Endothelial cell (in vitro differentiated cells): ENCODE measurements at regions not wholly inside any gene's neighbourhood (a gene's known extent, or its start where the extent isn't known, plus 50 kb on each side); places are given as distances from the start of the nearest gene placed in this dataset.

Experiments used
- DNase-seq: peaks from one replicate; pipeline ENCODE4 v3.0.0; 2021; ENCODE audit warnings: low spot score
- H3K27ac Mint-ChIP-seq: one replicate; pipeline ENCODE4 v1.8.0; 2021; ENCODE audit warnings: mixed read lengths, inconsistent platforms; ENCODE audit not compliant: unreplicated experiment
- H3K27me3 Mint-ChIP-seq: one replicate; pipeline ENCODE4 v1.8.0; 2021; ENCODE audit warnings: mild to moderate bottlenecking, moderate library complexity, mixed read lengths, inconsistent platforms; ENCODE audit not compliant: unreplicated experiment
- H3K36me3 Mint-ChIP-seq: one replicate; pipeline ENCODE4 v1.8.0; 2021; ENCODE audit warnings: mild to moderate bottlenecking, low read depth, mixed read lengths, inconsistent platforms; ENCODE audit not compliant: unreplicated experiment
- H3K4me1 Mint-ChIP-seq: one replicate; pipeline ENCODE4 v1.8.0; 2021; ENCODE audit warnings: mild to moderate bottlenecking, mixed read lengths, inconsistent platforms; ENCODE audit not compliant: unreplicated experiment
- H3K4me3 Mint-ChIP-seq: one replicate; pipeline ENCODE4 v1.8.0; 2021; ENCODE audit warnings: mild to moderate bottlenecking, mixed read lengths, inconsistent platforms; ENCODE audit not compliant: unreplicated experiment
- H3K9me3 Mint-ChIP-seq: one replicate; pipeline ENCODE4 v1.8.0; 2021; ENCODE audit warnings: mixed read lengths, inconsistent platforms; ENCODE audit not compliant: unreplicated experiment
- TF ChIP-seq, protein P1 (sequence below): fragments of 200-600 bp; sonication (generic); IDR thresholded peaks from one replicate; pipeline ENCODE4 v1.5.0; 2021; ENCODE audit warnings: antibody characterized with exemption; ENCODE audit not compliant: unreplicated experiment

- no peak overlapping the region for H3K27ac Mint-ChIP-seq
- DNase-seq, result no peak
- TF ChIP-seq, protein P1, sequence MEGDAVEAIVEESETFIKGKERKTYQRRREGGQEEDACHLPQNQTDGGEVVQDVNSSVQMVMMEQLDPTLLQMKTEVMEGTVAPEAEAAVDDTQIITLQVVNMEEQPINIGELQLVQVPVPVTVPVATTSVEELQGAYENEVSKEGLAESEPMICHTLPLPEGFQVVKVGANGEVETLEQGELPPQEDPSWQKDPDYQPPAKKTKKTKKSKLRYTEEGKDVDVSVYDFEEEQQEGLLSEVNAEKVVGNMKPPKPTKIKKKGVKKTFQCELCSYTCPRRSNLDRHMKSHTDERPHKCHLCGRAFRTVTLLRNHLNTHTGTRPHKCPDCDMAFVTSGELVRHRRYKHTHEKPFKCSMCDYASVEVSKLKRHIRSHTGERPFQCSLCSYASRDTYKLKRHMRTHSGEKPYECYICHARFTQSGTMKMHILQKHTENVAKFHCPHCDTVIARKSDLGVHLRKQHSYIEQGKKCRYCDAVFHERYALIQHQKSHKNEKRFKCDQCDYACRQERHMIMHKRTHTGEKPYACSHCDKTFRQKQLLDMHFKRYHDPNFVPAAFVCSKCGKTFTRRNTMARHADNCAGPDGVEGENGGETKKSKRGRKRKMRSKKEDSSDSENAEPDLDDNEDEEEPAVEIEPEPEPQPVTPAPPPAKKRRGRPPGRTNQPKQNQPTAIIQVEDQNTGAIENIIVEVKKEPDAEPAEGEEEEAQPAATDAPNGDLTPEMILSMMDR, result no peak
- no peaks in the 10 kb centered on the region for H3K9me3 Mint-ChIP-seq
- H3K36me3 Mint-ChIP-seq, result no peaks in the 10 kb centered on the region
- no peak overlapping the region for H3K4me3 Mint-ChIP-seq
- H3K4me1 Mint-ChIP-seq, result peaks cover 4% of the 10 kb centered on the region
- H3K27me3 Mint-ChIP-seq, result no peaks in the 10 kb centered on the region
Measured at GRCh38 chr9:31388660-31389059, 995.8 kb upstream of the ACO1 start.

- H3K27ac Mint-ChIP-seq, result no peak overlapping the region
- H3K9me3 Mint-ChIP-seq, result no peaks in the 10 kb centered on the region
- H3K36me3 Mint-ChIP-seq, result no peaks in the 10 kb centered on the region
- TF ChIP-seq, protein P1, result no peak
- DNase-seq, result no peak
- H3K4me3 Mint-ChIP-seq, result no peak overlapping the region
- H3K4me1 Mint-ChIP-seq, result peaks cover 4% of the 10 kb centered on the region
- H3K27me3 Mint-ChIP-seq, result no peaks in the 10 kb centered on the region
Measured at GRCh38 chr9:31389075-31389474, 995.4 kb upstream of the ACO1 start.

DNA sequence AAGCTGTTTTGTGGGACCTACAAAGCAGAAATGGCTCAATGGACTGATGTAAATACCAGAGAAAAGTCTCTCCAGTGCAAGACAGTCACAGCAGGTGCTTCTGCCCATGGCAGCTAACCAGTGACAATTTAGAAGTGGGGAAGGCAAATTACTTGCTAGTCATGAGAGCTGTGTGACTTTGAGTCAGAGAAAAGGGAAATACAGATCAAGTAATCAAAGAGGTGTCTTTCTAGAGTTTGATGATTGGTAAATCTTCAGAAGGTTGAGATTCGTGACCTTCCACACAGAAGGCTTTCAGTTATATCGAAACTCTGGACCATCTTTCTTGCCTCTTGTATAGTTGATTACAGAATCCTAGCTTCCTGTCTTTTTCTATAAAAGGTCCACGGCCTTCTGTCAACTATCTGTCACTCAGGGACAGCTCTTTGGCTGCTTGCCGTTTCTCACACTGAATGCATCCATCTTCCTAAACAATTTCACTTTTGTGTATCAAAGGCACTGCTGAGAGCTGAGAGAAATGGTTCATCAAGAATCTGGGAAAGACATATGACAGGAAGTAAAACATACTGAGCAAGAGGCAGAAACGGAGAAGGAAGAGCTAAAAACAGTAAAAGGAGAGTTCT is 993.9 kb upstream of the ACO1 start:
- H3K9me3 Mint-ChIP-seq, result no peaks in the 10 kb centered on the region
- TF ChIP-seq, protein P1, result no peak
- H3K27me3 Mint-ChIP-seq, result no peaks in the 10 kb centered on the region
- no peaks in the 10 kb centered on the region for H3K36me3 Mint-ChIP-seq
- no peak overlapping the region for H3K27ac Mint-ChIP-seq
- H3K4me1 Mint-ChIP-seq, result peaks cover 4% of the 10 kb centered on the region
- no peak overlapping the region for H3K4me3 Mint-ChIP-seq
- no peak for DNase-seq

- Mint-ChIP-seq H3K9me3 (no peaks in the 10 kb centered on the region), H3K4me3 (no peak overlapping the region), H3K27ac (no peak overlapping the region), H3K36me3 (no peaks in the 10 kb centered on the region), H3K27me3 (no peaks in the 10 kb centered on the region), H3K4me1 (peaks cover 4% of the 10 kb centered on the region)
- TF ChIP-seq, protein P1, result no peak
- no peak for DNase-seq
Measured at GRCh38 chr9:31393240-31393639, 991.2 kb upstream of the ACO1 start.

DNA sequence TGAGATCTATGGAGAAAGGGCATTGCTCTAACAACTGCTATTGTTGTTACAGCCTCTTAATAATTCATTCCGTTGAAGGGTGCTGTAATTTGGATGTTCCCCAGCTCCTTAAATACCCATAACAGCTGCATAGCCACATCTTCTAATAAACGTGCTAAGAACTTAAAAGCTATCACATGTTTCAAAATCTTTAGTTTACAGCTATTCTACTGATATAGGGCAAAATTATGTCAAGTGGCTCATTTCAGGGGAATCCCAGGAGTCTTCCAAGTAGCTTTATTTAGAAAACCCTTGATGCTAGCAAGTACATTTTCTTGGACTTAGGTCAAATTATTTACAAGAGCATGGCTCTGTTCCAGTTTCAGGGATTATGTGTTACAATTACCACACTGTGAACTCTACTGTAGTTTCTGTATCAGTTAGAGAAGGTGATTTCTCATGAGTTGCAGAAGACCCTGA is 990.4 kb upstream of the ACO1 start:
- peaks cover 4% of the 10 kb centered on the region for H3K4me1 Mint-ChIP-seq
- no peak for DNase-seq
- H3K27me3 Mint-ChIP-seq, result no peaks in the 10 kb centered on the region
- no peak overlapping the region for H3K4me3 Mint-ChIP-seq
- H3K36me3 Mint-ChIP-seq, result no peaks in the 10 kb centered on the region
- H3K9me3 Mint-ChIP-seq, result no peaks in the 10 kb centered on the region
- H3K27ac Mint-ChIP-seq, result no peak overlapping the region
- TF ChIP-seq, protein P1, result no peak
